ENCODE measurements at regions not wholly inside any gene's neighbourhood (a gene's known extent, or its start where the extent isn't known, plus 50 kb on each side); places are given as distances from the start of the nearest gene placed in this dataset.

DNA sequence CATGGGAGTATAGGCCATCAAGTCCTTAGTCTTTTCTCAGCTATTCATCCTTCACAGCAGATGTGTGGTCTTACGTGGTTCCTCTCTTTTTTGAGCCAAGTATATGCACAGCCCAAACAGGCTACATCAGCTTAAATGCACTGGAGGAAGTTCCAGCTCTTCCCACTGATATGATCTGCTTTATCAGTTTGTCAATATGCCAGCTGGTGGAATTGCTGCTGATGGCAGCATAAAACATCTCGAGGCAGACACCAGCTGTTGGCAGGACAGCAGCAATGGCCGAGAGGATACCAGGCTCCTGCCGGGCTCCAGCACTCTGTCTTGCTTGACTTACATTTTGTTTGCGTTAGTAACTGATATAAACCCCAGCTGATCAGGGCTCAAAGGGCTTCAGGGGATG is 143.4 kb downstream of the TENT4A start:
- H3K4me3 ChIP-seq = no peak overlapping the region
- ChIA-PET CTCF (interaction anchor here (0.6 kb wide), 1 partner anchor 91 kb away, joined by 3 read pairs; no protein-coding TSS in a partner anchor), POLR2A (interaction anchor here (0.5 kb wide), 1 partner anchor 49 kb away, joined by 3 read pairs; no protein-coding TSS in a partner anchor)
- WGBS (ENCODE audit: missing lambda C conversion rate) = 12% methylated on average over 5 of the region's 5 CpGs
- ATAC-seq = no peak
- no peaks in the 10 kb centered on the region for H3K4me1 ChIP-seq
- peaks cover 5% of the 10 kb centered on the region; the same call in 1 of the 3 replicates for H3K9me3 ChIP-seq
- no peak overlapping the region for H3K4me2 ChIP-seq
- TF ChIP-seq MAFK (IDR thresholded peaks at IDR 0.05; ENCODE audit: partially characterized antibody) (peak; percentile 8), POLR2AphosphoS2 (conservative IDR thresholded peaks at IDR 0.05; ENCODE audit: low read length) (no peak)
- FAIRE-seq = no peak
- H3K27ac ChIP-seq = no peak overlapping the region
- no peak for DNase-seq (ENCODE audit: low read depth in 1 of 2, low spot score in 1 of 2)

DNA sequence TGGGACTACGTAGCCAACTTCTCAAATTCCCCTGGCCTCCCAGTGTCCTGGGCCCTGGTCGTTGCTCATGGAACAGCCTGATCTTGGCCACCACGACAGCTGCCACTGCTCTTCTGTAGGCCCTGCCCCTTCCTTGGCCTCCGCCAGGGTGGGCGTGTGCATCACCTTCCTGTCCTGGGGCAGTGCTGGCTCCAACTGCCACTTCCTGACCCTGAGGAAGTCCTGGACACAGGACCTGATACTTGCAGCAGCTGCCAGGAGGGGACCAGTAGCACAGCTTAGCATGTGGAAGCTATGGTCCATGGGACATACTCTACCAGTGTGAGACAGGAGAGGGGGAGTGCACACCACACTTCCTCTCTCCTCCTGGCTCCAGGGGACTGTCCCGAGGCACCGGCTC is 145.2 kb downstream of the TENT4A start:
- Histone ChIP-seq H3K4me3 (no peak overlapping the region), H3K4me2 (no peak overlapping the region), H3K27ac (no peak overlapping the region), H3K4me1 (no peaks in the 10 kb centered on the region), H3K9me3 (no peaks in the 10 kb centered on the region)
- no peak for FAIRE-seq
- ChIA-PET POLR2A (no interaction called here), CTCF (no interaction called here)
- 14% methylated on average over 7 of the region's 7 CpGs for WGBS (ENCODE audit: missing lambda C conversion rate)
- DNase-seq (ENCODE audit: low read depth in 1 of 2, low spot score in 1 of 2) = no peak
- ATAC-seq = peak in 1 of 2 experiments; percentile 47; a peak in 2 of 6 replicates
- TF ChIP-seq, protein P1, sequence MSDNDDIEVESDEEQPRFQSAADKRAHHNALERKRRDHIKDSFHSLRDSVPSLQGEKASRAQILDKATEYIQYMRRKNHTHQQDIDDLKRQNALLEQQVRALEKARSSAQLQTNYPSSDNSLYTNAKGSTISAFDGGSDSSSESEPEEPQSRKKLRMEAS (IDR thresholded peaks at IDR 0.05) = no peak
- TF ChIP-seq CHD4 (IDR thresholded peaks at IDR 0.05; ENCODE audit: borderline replicate concordance) (no peak), TFCP2L1 (CRISPR knock-in tag; IDR thresholded peaks at IDR 0.05) (no peak), RCOR1 (IDR thresholded peaks at IDR 0.05; ENCODE audit: low read depth, low read length) (no peak), CHD2 (IDR thresholded peaks at IDR 0.05; ENCODE audit: low read length, partially characterized antibody) (no peak), CBX8 (IDR thresholded peaks at IDR 0.05) (no peak)

DNA sequence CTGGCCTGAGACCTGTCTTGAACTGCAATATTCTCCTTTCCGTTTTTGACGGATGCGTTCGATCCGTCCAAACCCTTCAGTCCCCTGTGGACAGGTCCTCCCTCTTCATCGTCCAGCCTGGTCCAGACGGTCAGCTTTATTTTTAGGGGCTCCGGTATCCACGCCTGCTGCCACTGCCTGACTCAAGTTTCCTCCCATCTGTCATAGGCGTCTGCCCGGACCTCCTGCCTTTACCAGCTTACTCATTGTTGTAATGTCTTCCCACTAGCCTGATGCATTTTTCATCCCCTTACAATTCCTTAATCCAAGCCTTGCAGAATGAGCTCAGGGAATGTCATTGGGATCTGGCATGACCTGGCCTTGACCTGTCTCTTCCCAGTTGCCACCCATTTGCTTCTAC is 145.8 kb downstream of the TENT4A start:
- ATAC-seq (no peak), FAIRE-seq (no peak), DNase-seq (ENCODE audit: low read depth in 1 of 2, low spot score in 1 of 2) (no peak)
- 66% methylated on average over 11 of the region's 11 CpGs for WGBS (ENCODE audit: missing lambda C conversion rate)
- TF ChIP-seq CHD2 (IDR thresholded peaks at IDR 0.05; ENCODE audit: low read length, partially characterized antibody) (no peak), ZFP36 (IDR thresholded peaks at IDR 0.05; ENCODE audit: borderline replicate concordance, partially characterized antibody) (no peak), TFCP2L1 (CRISPR knock-in tag; IDR thresholded peaks at IDR 0.05) (no peak), MAZ (IDR thresholded peaks at IDR 0.05; ENCODE audit: borderline replicate concordance, low read depth, low read length) (no peak), RAD21 (conservative IDR thresholded peaks at IDR 0.05 in 1 of 2, IDR thresholded peaks at IDR 0.05 in 1 of 2) (no peak), HOXB13 (CRISPR knock-in tag; IDR thresholded peaks at IDR 0.05; ENCODE audit: low read depth) (no peak), POLR2AphosphoS2 (conservative IDR thresholded peaks at IDR 0.05; ENCODE audit: low read length) (no peak), SMC3 (IDR thresholded peaks at IDR 0.05) (no peak), JUNB (IDR thresholded peaks at IDR 0.05) (no peak), JUN (IDR thresholded peaks at IDR 0.05) (no peak), RNF2 (IDR thresholded peaks at IDR 0.05; ENCODE audit: borderline replicate concordance, low read depth) (no peak), KDM5A (IDR thresholded peaks at IDR 0.05) (no peak), BHLHE40 (IDR thresholded peaks at IDR 0.05; ENCODE audit: low read depth, low read length) (no peak), HOXA7 (CRISPR knock-in tag; IDR thresholded peaks at IDR 0.05) (no peak), HOXB5 (CRISPR knock-in tag; IDR thresholded peaks at IDR 0.05) (no peak), HDAC2 (IDR thresholded peaks at IDR 0.05) (no peak)
- TF ChIP-seq, protein P2, sequence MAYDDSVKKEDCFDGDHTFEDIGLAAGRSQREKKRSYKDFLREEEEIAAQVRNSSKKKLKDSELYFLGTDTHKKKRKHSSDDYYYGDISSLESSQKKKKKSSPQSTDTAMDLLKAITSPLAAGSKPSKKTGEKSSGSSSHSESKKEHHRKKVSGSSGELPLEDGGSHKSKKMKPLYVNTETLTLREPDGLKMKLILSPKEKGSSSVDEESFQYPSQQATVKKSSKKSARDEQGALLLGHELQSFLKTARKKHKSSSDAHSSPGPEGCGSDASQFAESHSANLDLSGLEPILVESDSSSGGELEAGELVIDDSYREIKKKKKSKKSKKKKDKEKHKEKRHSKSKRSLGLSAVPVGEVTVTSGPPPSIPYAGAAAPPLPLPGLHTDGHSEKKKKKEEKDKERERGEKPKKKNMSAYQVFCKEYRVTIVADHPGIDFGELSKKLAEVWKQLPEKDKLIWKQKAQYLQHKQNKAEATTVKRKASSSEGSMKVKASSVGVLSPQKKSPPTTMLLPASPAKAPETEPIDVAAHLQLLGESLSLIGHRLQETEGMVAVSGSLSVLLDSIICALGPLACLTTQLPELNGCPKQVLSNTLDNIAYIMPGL (CRISPR knock-in tag; IDR thresholded peaks at IDR 0.05; ENCODE audit: borderline replicate concordance) = no peak
- TF ChIP-seq, protein P3, sequence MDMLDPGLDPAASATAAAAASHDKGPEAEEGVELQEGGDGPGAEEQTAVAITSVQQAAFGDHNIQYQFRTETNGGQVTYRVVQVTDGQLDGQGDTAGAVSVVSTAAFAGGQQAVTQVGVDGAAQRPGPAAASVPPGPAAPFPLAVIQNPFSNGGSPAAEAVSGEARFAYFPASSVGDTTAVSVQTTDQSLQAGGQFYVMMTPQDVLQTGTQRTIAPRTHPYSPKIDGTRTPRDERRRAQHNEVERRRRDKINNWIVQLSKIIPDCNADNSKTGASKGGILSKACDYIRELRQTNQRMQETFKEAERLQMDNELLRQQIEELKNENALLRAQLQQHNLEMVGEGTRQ (IDR thresholded peaks at IDR 0.05) = no peak
- CTCF ChIA-PET = no interaction called here
- no peak overlapping the region for H3K27ac ChIP-seq
- no peaks in the 10 kb centered on the region for H3K9me3 ChIP-seq
- POLR2A ChIA-PET = no interaction called here
- H3K4me1 ChIP-seq = no peaks in the 10 kb centered on the region
- no peak overlapping the region for H3K4me3 ChIP-seq
- no peak overlapping the region for H3K4me2 ChIP-seq

Data from A549 (cell line).